ENCODE measurements at regions not wholly inside any gene's neighbourhood (a gene's known extent, or its start where the extent isn't known, plus 50 kb on each side); places are given as distances from the start of the nearest gene placed in this dataset.

- TF ChIP-seq CTCF (IDR thresholded peaks at IDR 0.05) (no peak), POLR2A (IDR thresholded peaks at IDR 0.05) (no peak), EP300 (IDR thresholded peaks at IDR 0.05) (no peak)
Measured at GRCh38 chr13:80199067-80199466, 141.9 kb downstream of the SPRY2 start.
